H1 (cell line): ENCODE measurements at regions not wholly inside any gene's neighbourhood (a gene's known extent, or its start where the extent isn't known, plus 50 kb on each side); places are given as distances from the start of the nearest gene placed in this dataset.

Source experiments
- CBX5 ChIP-seq: fragments of 300-800, 300-1000 bp; sonication (generic); IDR thresholded peaks from 2 replicates; pipeline ENCODE4 v1.7.1; 2016; ENCODE audit warnings: antibody characterized with exemption, low read length, low read depth
- RXRA ChIP-seq: IDR thresholded peaks from 2 replicates; pipeline ENCODE4 v1.6.1; 2011; ENCODE audit warnings: low read depth, mild to moderate bottlenecking, low read length, moderate library complexity; ENCODE audit not compliant: insufficient read depth

DNA sequence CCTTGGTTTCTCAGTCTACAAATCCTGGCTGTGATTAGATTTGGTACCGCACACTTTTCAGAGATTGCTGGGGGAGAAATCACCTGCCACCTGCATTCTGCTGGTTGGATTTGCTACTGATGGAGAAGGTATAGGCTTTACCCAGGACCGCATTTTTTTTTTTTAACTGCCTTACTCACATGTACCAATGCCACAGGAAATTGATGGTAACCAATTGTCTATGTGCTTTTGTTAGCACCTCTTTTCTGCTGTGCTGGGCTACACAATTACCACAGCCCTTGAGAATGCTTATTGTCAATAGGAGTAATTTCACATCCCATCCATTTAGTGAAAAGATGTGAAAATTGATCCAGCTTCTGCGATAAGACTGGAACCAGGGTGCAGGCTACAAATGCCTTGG lies 74.4 kb upstream of the TANC2 start (continued):
- no peak for TF ChIP-seq CBX5
- no peak for TF ChIP-seq RXRA
